NCI-H2107 treated with DMSO at 0.1 percent for 48 hours (cell line): ENCODE measurements at regions not wholly inside any gene's neighbourhood (a gene's known extent, or its start where the extent isn't known, plus 50 kb on each side); places are given as distances from the start of the nearest gene placed in this dataset.
"Not testable (repeated sequence)": the region's sequence is repeated elsewhere in the genome, so short reads cannot be mapped to it uniquely, and the experiment has no call there.

Experiments used
- DNase-seq: peaks from one replicate; lab custom pipeline; 2025; ENCODE audit not compliant: unreplicated experiment; lab: John Stamatoyannopoulos, UW

GRCh38 chr11:97738751-97739150 lies 1282.0 kb upstream of the CNTN5 start:
- no peak for DNase-seq

GRCh38 chr11:97739932-97740800 lies 1280.6 kb upstream of the CNTN5 start:
- no peak for DNase-seq

- DNase-seq, result no peak
Measured at GRCh38 chr11:97740801-97741151, 1280.0 kb upstream of the CNTN5 start.

- DNase-seq, result no peak
Measured at GRCh38 chr11:97742717-97743116, 1278.0 kb upstream of the CNTN5 start.

- DNase-seq, result no peak
Measured at GRCh38 chr11:97743205-97743742, 1277.5 kb upstream of the CNTN5 start.

- no peak for DNase-seq
Measured at GRCh38 chr11:97745515-97746050, 1275.2 kb upstream of the CNTN5 start.

GRCh38 chr11:97746818-97747217 lies 1273.9 kb upstream of the CNTN5 start:
- no peak for DNase-seq

GRCh38 chr11:97751405-97751804 lies 1269.3 kb upstream of the CNTN5 start:
- no peak for DNase-seq

- DNase-seq, result no peak
Measured at GRCh38 chr11:97751952-97752351, 1268.8 kb upstream of the CNTN5 start.

GRCh38 chr11:97754976-97755375 lies 1265.8 kb upstream of the CNTN5 start:
- DNase-seq, result no peak

GRCh38 chr11:97756571-97757335 lies 1264.0 kb upstream of the CNTN5 start:
- DNase-seq, result no peak

GRCh38 chr11:97761175-97761574 lies 1259.6 kb upstream of the CNTN5 start:
- no peak for DNase-seq

GRCh38 chr11:97764193-97764592 lies 1256.6 kb upstream of the CNTN5 start:
- no peak for DNase-seq

- no peak for DNase-seq
Measured at GRCh38 chr11:97764605-97765004, 1256.1 kb upstream of the CNTN5 start.

GRCh38 chr11:97770570-97770969 lies 1250.2 kb upstream of the CNTN5 start:
- DNase-seq, result no peak

GRCh38 chr11:97772705-97773104 lies 1248.0 kb upstream of the CNTN5 start:
- DNase-seq, result no peak

GRCh38 chr11:97784388-97784787 lies 1236.4 kb upstream of the CNTN5 start:
- DNase-seq, result not testable (repeated sequence)

GRCh38 chr11:97786961-97787360 lies 1233.8 kb upstream of the CNTN5 start:
- no peak for DNase-seq

- no peak for DNase-seq
Measured at GRCh38 chr11:97794876-97795275, 1225.9 kb upstream of the CNTN5 start.

GRCh38 chr11:97800891-97801290 lies 1219.9 kb upstream of the CNTN5 start:
- DNase-seq, result no peak

GRCh38 chr11:97814325-97814959 lies 1206.3 kb upstream of the CNTN5 start:
- DNase-seq, result no peak
